ENCODE measurements at regions not wholly inside any gene's neighbourhood (a gene's known extent, or its start where the extent isn't known, plus 50 kb on each side); places are given as distances from the start of the nearest gene placed in this dataset.

GRCh38 chr6:12392490-12392889 lies 102.3 kb downstream of the EDN1 start:
- TF ChIP-seq EZH2 (IDR thresholded peaks at IDR 0.05; ENCODE audit: insufficient read depth, low read length) (no peak), CTCF (IDR thresholded peaks at IDR 0.05; ENCODE audit: insufficient read depth, low read depth, low read length) (no peak)

Data from astrocyte (in vitro differentiated cells and primary cell).